NB4 (cell line): ENCODE measurements at regions not wholly inside any gene's neighbourhood (a gene's known extent, or its start where the extent isn't known, plus 50 kb on each side); places are given as distances from the start of the nearest gene placed in this dataset.

Source experiments
- MYC ChIP-seq: IDR thresholded peaks from 2 replicates; pipeline ENCODE4 v1.6.1; 2011; ENCODE audit warnings: low read depth, low read length
- POLR2A ChIP-seq: IDR thresholded peaks from 2 replicates; pipeline ENCODE4 v1.6.1; 2011; ENCODE audit warnings: mild to moderate bottlenecking; ENCODE audit not compliant: insufficient read length; ENCODE audit errors: extremely low read depth
- TF ChIP-seq, protein P1 (sequence below): IDR thresholded peaks from one replicate; pipeline ENCODE4 v1.5.1; 2012; ENCODE audit warnings: low read depth, low read length
- TF ChIP-seq, protein P2 (sequence below): IDR thresholded peaks from 2 replicates; pipeline ENCODE4 v1.6.1; 2011; ENCODE audit warnings: low read depth, low read length

DNA sequence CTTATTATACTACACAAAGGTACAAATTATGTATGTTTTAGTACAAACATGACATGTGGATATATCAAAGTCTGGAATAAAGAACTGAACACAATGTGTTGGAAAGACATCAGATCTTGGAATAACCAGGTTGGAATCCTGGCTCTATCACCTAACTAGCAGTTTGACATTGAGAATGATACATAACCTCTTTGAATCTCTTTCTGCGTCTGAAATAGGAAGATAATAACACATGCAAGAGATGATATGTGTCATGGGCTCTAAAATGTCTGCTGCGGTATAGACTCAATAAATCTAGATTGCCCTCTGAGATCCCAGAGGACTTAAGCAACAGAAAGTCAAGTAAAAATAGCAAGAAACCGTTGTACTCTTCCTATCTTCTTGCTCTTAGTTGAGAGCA lies 66.8 kb upstream of the CCN2 start:
- TF ChIP-seq, protein P1, sequence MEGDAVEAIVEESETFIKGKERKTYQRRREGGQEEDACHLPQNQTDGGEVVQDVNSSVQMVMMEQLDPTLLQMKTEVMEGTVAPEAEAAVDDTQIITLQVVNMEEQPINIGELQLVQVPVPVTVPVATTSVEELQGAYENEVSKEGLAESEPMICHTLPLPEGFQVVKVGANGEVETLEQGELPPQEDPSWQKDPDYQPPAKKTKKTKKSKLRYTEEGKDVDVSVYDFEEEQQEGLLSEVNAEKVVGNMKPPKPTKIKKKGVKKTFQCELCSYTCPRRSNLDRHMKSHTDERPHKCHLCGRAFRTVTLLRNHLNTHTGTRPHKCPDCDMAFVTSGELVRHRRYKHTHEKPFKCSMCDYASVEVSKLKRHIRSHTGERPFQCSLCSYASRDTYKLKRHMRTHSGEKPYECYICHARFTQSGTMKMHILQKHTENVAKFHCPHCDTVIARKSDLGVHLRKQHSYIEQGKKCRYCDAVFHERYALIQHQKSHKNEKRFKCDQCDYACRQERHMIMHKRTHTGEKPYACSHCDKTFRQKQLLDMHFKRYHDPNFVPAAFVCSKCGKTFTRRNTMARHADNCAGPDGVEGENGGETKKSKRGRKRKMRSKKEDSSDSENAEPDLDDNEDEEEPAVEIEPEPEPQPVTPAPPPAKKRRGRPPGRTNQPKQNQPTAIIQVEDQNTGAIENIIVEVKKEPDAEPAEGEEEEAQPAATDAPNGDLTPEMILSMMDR = no peak
- TF ChIP-seq POLR2A (no peak), MYC (no peak)
- TF ChIP-seq, protein P2, sequence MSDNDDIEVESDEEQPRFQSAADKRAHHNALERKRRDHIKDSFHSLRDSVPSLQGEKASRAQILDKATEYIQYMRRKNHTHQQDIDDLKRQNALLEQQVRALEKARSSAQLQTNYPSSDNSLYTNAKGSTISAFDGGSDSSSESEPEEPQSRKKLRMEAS = no peak
